Activated CD8-positive, alpha-beta memory T cell treated with anti-CD3 and anti-CD28 coated beads, Interleukin-2, amount 50 U/mL, for 24 hours (primary cell): ENCODE measurements at regions not wholly inside any gene's neighbourhood (a gene's known extent, or its start where the extent isn't known, plus 50 kb on each side); places are given as distances from the start of the nearest gene placed in this dataset.

Source experiments
- DNase-seq: peaks from one replicate; pipeline ENCODE4 v3.0.0-alpha.2; 2020; ENCODE audit errors: extremely low read depth

DNA sequence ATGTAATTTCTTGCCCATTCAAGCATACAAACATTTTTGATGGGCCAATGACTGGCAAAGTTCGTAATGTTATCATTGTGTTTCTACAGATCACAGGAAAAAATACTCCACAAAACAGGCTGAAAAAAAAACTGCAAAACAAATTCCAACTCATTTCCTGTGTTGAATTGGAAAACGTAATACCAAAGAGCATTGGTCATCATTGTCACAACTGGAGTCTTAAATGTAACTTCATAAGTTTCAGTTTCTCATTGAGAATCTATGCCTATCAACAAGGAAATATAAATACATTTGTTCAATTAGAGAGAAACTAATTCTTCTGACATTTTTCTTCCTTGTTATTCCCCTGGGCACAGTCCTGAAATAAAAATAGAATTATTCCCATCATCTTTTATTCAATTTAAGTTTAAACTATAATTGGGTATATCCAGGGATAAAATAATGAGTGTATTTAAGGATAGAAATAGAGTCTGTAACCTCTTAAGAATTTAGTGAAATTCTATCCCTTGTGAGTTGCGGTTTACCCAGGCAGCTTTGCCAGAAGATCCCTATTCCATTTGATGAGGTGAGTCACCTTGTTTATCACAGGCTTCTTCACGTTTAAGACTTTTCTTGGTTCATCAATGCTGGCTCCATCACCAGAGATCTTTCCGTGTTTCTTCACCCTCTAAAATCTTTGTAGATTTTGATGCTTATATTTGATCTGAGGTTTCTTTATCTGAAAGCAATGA lies 112.7 kb upstream of the ITGA1 start:
- no peak for DNase-seq

- DNase-seq = no peak
Observed at GRCh38 chr5:52682492-52682891, 105.2 kb upstream of the ITGA1 start.

DNA sequence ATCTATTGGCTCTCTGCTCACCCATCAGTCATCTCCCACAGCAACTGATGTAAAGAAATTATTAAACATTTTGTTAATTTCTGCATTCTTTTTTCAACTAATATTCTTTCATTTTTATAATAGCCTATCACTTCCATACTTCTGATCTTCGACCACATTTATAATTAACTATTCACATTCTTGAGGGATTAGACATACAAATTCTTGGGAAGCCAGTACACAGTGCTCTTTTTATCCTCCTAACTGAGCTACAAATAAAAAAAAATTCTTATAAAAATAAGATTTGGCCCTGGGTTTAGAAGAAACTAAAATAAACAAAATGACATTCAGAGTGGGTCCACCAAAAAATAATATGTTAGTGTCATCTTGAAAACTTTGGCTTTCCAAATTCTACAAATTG lies 103.7 kb upstream of the ITGA1 start:
- DNase-seq = no peak

GRCh38 chr5:52685566-52685965 lies 102.2 kb upstream of the ITGA1 start:
- DNase-seq = no peak

DNA sequence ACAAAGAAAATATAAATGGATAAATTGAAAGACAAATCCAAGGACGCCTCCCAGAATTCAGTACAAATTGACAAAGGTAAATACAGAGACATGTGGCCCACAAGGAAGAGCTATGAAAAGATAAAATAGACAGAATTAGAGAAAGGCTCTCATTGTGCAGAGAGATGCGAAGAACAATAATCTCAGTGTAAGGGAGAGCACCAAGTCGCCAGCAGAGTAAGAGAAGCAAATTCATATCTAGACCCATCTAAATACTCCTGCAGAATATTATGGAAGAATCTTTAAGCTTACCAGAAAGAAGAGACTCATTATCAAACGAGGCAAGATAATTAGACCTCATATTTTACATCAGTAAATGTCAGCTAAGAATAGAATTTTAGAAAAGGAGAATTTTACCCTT lies 101.7 kb upstream of the ITGA1 start:
- no peak for DNase-seq

DNA sequence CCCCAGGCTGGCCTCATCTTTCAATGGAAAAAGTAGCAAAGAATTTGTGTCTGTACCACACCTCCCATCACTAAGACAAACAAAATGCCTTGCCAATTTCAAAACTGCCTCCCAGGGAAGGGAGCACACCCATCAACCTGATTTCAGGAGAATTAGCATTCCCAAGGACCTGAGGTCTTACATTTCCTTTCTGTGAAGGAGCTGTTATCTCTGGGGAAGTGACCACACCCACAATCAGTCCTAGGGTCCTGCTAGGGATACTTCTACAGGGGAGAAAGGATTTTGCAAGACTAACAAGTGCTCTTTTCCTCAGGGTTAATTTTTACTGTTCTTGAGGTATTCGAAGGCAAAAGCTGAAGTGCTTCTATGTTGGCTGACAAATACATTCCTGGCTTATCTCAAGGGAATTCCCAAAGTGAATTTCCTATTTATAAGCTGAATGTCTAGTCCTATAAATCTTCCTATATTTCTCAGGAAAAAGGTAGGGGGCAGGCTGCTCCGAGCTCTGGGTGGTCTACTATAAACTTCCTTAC lies 97.4 kb upstream of the ITGA1 start:
- DNase-seq = no peak

- DNase-seq = no peak
Observed at GRCh38 chr5:52692039-52692438, 95.7 kb upstream of the ITGA1 start.

DNA sequence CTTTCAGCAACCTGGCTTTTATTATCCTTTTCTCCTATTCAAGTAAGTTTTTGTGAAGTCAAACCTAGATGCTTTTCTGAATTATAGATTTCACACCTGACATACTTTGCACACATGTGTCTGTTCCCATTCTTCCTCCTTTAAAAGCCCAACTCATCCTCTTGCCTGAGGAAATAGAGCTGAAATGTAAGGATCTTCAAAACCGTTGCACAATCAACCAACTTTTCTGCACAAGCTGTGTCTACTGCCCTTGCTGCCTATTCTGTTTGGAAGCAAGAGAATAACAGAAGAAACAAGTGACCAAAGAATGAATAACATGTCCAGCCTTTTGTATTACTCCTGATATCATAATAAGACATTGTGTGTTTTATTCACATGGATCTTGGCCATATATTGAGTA lies 95.1 kb upstream of the ITGA1 start:
- DNase-seq = no peak

GRCh38 chr5:52693280-52693679 lies 94.4 kb upstream of the ITGA1 start:
- DNase-seq = no peak

DNA sequence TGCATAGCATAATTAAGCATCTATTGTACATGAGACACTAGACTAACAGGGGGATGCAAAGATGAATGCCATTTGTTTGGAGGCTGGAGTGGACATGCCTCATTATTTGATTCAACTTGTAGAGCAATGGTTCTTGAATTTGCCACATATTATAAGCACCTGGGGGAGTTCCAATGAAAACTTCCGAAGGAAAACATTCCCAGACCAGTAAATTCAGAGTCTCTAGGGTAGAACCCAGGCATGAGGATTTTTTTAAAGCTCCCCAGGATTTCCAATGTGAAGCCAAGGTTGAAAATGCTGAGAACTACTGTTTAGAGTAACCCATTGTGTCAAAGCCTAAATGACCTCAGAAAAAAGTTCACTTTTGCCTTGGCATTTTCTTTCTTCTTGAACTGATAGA lies 93.9 kb upstream of the ITGA1 start:
- no peak for DNase-seq

DNA sequence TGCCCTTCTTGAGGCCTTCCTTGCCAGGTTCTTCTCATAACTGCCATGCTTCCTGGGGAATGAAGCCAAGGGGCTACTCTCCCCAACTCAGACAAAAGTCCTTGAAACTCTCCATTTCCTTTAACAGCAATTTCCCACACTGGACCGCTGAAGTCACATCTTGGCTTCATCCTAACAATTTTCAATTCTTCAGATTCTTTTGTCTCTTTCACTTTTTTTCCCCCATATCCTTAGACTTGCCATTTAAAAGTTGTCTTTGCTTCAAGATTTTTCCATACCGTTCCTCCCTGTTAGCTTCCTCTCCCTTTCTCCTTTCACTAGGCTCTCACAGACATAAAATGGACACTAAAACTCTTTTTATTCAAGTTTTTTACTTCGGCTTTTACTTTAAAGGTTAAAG lies 93.1 kb upstream of the ITGA1 start:
- no peak for DNase-seq

GRCh38 chr5:52702877-52703276 lies 84.8 kb upstream of the ITGA1 start:
- no peak for DNase-seq

- no peak for DNase-seq
Observed at GRCh38 chr5:52703321-52703720, 84.4 kb upstream of the ITGA1 start.

- DNase-seq = no peak
Observed at GRCh38 chr5:52705720-52706119, 82.0 kb upstream of the ITGA1 start.

DNA sequence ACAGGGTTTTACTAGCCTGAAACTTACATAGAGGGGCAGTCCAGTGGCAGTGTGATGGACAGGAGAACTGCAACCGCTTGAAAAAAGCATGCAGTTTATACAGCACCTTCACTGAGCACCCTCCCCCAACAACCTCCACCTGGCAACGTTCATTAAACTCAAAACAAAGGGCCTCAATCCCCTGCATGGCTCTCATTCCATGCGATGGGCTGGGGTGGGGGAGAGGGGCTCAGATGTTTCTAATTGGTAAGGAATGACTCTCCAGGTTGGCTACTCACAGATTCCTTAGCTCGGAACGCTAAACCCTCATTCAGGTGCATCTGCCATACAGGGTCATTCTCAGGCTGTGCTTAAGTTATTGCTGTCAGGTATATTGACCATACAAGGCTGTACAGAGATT lies 80.9 kb upstream of the ITGA1 start:
- no peak for DNase-seq

DNA sequence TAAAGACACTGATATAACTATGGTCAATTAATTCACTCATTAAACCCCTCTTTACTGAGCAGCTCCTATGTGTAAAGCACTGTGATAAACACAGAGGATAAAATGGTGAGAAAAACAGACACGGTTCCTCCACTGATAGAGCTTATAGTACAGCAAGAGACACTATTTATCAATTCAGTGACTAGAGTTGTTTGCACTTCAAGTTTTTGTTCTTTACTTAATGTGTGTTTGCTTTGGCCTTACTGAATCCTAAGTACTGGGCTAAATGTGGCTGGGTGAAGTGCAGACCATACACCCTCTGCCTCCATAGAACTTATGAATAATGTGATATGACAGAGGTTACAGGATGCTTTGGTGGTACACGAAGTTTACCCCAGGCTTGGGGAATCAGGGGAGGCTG lies 80.1 kb upstream of the ITGA1 start:
- no peak for DNase-seq

DNA sequence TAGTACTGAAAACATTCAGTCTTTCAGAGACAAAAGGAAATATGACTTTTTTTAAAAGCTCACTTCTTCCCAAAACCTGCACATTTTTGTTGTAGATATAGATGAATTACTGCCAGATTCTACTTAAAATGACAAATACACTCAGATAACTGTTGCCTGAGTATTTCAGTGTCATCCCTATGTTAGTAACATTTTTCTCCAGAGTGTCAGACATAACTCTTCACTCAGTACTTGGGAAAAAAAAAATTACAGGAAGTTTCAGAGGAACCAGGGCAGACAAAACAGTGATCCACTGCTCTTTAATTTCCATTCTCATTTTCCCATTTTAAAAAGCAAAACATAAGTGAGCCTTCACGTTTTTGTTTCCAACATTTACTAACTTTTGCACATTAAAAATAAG lies 79.3 kb upstream of the ITGA1 start:
- DNase-seq = no peak

GRCh38 chr5:52709167-52709925 lies 78.4 kb upstream of the ITGA1 start:
- DNase-seq = no peak

DNA sequence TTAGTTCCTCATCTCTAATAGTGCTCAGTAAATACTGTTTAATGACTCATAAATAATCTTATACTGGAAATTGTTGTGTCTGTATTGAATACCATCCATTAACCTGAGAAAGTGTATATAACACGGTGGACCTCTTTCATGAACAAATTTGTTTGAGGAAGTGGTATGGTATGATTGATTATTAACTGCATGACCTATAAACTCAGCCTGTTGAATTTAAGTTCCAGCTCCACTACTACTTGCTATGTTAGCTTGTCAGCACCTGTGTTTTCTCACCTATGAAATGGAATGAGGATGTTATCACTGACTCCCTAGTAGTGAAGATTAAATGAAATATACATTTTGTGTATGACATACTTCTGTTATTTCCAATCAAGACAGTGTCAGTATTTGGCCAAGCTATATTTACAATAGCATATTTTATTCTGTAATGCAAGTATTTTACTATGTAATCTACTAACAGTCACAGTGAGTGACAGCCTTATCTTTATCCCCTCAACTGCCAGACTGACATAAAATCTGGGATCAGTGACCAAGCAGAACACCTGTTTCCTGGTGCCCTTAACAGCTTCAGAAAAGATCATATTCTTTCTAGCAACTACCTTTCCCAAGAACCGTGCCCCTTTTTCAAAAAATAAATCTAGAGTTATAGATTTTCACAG lies 77.3 kb upstream of the ITGA1 start:
- DNase-seq = no peak

DNA sequence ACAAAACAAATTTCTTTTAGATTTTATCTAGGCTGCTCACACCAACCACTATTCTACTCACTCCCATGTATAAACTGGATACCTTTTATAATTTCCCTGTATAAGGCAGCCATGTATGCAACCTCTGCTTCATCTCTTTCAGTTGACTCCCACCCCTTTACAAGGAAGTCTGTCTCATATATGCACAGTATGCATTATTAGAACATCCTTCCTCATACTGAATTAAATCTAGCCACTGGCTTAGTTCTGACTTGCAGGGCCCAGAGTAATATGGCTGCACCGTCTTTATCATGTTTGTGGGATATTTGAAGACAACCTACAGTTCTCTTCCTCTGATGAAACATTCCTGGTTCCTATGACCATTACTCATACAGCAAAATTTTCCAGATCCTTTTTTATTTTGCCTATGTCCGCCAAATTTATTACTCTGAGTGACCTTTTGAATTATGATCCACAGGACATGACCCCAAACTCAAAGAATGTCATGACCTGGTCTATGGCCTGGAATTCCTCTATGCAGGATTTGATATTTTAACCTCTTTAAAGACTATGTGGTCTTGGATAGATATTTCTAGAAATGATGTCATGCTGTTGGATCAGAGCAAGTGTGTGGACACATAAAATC lies 76.6 kb upstream of the ITGA1 start:
- DNase-seq = no peak

- no peak for DNase-seq
Observed at GRCh38 chr5:52712354-52712753, 75.4 kb upstream of the ITGA1 start.

DNA sequence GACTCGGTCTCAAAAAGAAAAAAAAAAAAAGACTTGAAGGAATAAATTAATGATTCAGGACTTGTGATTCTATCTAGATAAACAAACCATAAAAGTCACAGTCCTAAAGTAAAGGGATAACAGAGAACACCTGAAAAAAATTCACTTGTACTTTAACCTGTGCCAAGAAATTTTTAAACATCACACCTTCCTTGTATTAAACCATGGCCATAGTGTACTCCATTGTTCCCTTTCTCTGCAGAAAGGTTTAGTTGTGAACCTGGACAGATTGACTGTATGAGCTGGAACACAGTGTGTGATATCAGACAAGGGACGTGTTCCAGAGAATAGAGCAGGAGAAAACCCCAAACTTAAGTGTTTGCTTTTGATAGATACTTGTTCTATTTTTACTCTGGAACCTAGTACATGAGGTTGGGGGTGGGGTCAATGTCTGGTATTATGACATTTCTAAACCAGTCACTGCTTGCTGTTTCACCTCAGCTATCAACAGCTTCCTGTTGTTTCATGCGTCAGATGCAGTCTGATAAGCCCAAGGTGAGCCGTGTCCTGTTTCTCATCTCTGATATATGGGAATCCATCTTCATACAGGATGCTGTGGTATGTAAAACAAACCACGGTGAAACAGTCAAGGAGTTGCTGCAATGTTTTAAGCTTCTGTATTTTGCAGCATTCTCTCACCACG lies 62.5 kb upstream of the ITGA1 start:
- peak; percentile 14 for DNase-seq
